ENCODE measurements at regions not wholly inside any gene's neighbourhood (a gene's known extent, or its start where the extent isn't known, plus 50 kb on each side); places are given as distances from the start of the nearest gene placed in this dataset.

DNA sequence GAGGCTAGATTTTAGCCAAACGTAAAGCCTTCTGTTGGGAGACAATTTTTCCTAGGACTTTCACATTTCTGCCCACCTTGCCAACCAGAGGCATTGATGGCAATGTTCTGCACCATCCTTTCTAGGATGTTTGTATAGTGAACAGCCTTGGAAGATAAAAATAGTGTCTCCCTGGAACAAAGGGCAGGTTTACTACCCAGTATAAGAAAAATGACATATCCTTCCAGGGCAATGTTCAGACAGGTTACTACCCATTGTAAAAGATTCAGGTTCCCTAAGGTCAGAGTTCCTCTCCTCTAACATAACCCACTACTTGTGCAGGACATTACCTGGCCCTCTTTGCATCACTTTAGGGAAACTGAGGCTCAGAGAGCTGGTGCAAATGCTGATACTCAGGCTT, 248.2 kb upstream of the VEPH1 start:
- TF ChIP-seq, protein P1, sequence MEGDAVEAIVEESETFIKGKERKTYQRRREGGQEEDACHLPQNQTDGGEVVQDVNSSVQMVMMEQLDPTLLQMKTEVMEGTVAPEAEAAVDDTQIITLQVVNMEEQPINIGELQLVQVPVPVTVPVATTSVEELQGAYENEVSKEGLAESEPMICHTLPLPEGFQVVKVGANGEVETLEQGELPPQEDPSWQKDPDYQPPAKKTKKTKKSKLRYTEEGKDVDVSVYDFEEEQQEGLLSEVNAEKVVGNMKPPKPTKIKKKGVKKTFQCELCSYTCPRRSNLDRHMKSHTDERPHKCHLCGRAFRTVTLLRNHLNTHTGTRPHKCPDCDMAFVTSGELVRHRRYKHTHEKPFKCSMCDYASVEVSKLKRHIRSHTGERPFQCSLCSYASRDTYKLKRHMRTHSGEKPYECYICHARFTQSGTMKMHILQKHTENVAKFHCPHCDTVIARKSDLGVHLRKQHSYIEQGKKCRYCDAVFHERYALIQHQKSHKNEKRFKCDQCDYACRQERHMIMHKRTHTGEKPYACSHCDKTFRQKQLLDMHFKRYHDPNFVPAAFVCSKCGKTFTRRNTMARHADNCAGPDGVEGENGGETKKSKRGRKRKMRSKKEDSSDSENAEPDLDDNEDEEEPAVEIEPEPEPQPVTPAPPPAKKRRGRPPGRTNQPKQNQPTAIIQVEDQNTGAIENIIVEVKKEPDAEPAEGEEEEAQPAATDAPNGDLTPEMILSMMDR (IDR thresholded peaks at IDR 0.05; ENCODE audit: low read depth, low read length) = no peak
- no peak for TF ChIP-seq POLR2A (IDR thresholded peaks at IDR 0.05; ENCODE audit: extremely low read depth, insufficient read length)
- TF ChIP-seq, protein P2, sequence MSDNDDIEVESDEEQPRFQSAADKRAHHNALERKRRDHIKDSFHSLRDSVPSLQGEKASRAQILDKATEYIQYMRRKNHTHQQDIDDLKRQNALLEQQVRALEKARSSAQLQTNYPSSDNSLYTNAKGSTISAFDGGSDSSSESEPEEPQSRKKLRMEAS (IDR thresholded peaks at IDR 0.05; ENCODE audit: low read depth, low read length) = no peak
- no peak for TF ChIP-seq MYC (IDR thresholded peaks at IDR 0.05; ENCODE audit: low read depth, low read length)
